ENCODE measurements at regions not wholly inside any gene's neighbourhood (a gene's known extent, or its start where the extent isn't known, plus 50 kb on each side); places are given as distances from the start of the nearest gene placed in this dataset.
"Not testable (repeated sequence)": the region's sequence is repeated elsewhere in the genome, so short reads cannot be mapped to it uniquely, and the experiment has no call there.

- Histone ChIP-seq H3K36me3 (ENCODE audit: control insufficient read depth, insufficient read depth, low read length) (no peaks in the 10 kb centered on the region), H3K9me3 (ENCODE audit: control insufficient read depth, insufficient read depth, low read length) (no peaks in the 10 kb centered on the region), H3K4me3 (ENCODE audit: low read depth, low read length) (no peak overlapping the region), H3K27me3 (ENCODE audit: control insufficient read depth, insufficient read depth, low read length) (no peaks in the 10 kb centered on the region), H3K9ac (ENCODE audit: low read depth, low read length) (no peak overlapping the region), H3K27ac (ENCODE audit: low read depth, low read length) (no peak overlapping the region), H3K4me1 (ENCODE audit: control insufficient read depth, insufficient read depth, low read length) (no peaks in the 10 kb centered on the region)
These were observed 654.6 kb upstream of the CADM2 start for GRCh38 chr3:84304214-84304613.

- H3K9ac ChIP-seq (ENCODE audit: low read depth, low read length) = no peak overlapping the region
- no peaks in the 10 kb centered on the region for H3K36me3 ChIP-seq (ENCODE audit: control insufficient read depth, insufficient read depth, low read length)
These were observed 651.5 kb upstream of the CADM2 start for GRCh38 chr3:84307339-84307738.

DNA sequence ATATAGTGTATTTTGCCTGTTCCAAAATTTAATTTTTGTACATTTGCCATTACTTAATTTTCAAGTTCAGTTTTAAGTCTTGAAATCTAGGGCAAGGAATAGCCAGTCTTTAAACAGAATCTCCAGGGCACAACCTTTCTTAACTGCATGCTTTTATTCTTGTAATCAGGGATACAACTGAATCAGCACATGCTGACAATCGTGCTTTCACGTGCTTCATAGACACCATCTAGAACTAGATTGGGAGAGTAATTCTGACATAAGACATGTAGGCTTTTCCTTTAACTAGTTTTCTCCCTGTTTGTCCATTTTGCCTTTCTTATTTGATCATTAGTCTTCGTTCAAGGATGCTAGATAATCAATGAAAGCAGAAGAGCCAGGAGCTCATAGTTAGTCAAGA lies 650.4 kb upstream of the CADM2 start:
- Histone ChIP-seq H3K9ac (ENCODE audit: low read depth, low read length) (no peak overlapping the region), H3K27ac (ENCODE audit: low read depth, low read length) (no peak overlapping the region), H3K27me3 (ENCODE audit: control insufficient read depth, insufficient read depth, low read length) (no peaks in the 10 kb centered on the region), H3K36me3 (ENCODE audit: control insufficient read depth, insufficient read depth, low read length) (no peaks in the 10 kb centered on the region), H3K4me1 (ENCODE audit: control insufficient read depth, insufficient read depth, low read length) (no peaks in the 10 kb centered on the region), H3K9me3 (ENCODE audit: control insufficient read depth, insufficient read depth, low read length) (no peaks in the 10 kb centered on the region), H3K4me3 (ENCODE audit: low read depth, low read length) (no peak overlapping the region)

More at GRCh38 chr3:84307339-84307738, 651.5 kb upstream of the CADM2 start:
- Histone ChIP-seq H3K27me3 (ENCODE audit: control insufficient read depth, insufficient read depth, low read length) (no peaks in the 10 kb centered on the region), H3K4me3 (ENCODE audit: low read depth, low read length) (no peak overlapping the region), H3K27ac (ENCODE audit: low read depth, low read length) (no peak overlapping the region), H3K4me1 (ENCODE audit: control insufficient read depth, insufficient read depth, low read length) (no peaks in the 10 kb centered on the region), H3K9me3 (ENCODE audit: control insufficient read depth, insufficient read depth, low read length) (no peaks in the 10 kb centered on the region)

DNA sequence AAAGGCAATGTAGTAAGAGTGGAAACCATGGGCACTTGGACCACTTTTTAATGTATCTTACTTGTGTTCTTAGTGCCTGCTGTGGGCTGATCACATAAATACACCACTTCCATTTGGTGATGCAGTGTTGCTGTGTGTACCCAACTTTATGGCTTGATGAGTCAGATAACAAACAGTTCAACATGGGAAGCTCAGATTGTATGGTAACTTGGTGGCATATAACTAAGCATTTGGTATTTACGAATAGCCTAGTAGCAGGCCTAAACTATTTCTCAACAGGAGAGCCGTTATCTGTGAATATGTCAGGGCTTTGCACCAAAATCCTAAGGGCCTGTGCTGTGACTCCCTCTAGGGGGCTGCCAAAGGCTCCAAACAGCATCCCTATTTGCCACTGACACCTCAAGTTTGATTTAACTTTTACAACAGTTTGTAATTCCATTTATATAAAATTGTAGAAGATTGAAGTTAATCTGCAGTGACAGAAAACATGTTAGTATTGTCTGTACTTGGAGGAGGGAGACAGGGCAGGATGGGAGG lies 640.4 kb upstream of the CADM2 start:
- H3K9me3 ChIP-seq (ENCODE audit: control insufficient read depth, insufficient read depth, low read length) = no peaks in the 10 kb centered on the region
- H3K4me3 ChIP-seq (ENCODE audit: low read depth, low read length) = no peak overlapping the region
- H3K9ac ChIP-seq (ENCODE audit: low read depth, low read length) = no peak overlapping the region
- H3K27me3 ChIP-seq (ENCODE audit: control insufficient read depth, insufficient read depth, low read length) = no peaks in the 10 kb centered on the region
- H3K27ac ChIP-seq (ENCODE audit: low read depth, low read length) = no peak overlapping the region
- H3K36me3 ChIP-seq (ENCODE audit: control insufficient read depth, insufficient read depth, low read length) = no peaks in the 10 kb centered on the region
- no peaks in the 10 kb centered on the region for H3K4me1 ChIP-seq (ENCODE audit: control insufficient read depth, insufficient read depth, low read length)

GRCh38 chr3:84365563-84366278 lies 593.1 kb upstream of the CADM2 start:
- not testable (repeated sequence) for H3K9ac ChIP-seq (ENCODE audit: low read depth, low read length); H3K27ac ChIP-seq (ENCODE audit: low read depth, low read length); H3K9me3 ChIP-seq (ENCODE audit: control insufficient read depth, insufficient read depth, low read length); H3K27me3 ChIP-seq (ENCODE audit: control insufficient read depth, insufficient read depth, low read length); H3K4me3 ChIP-seq (ENCODE audit: low read depth, low read length); H3K4me1 ChIP-seq (ENCODE audit: control insufficient read depth, insufficient read depth, low read length); H3K36me3 ChIP-seq (ENCODE audit: control insufficient read depth, insufficient read depth, low read length)
